Endothelial cell of umbilical vein (primary cell): ENCODE measurements at regions not wholly inside any gene's neighbourhood (a gene's known extent, or its start where the extent isn't known, plus 50 kb on each side); places are given as distances from the start of the nearest gene placed in this dataset.

Experiments
- EZH2 ChIP-seq: IDR thresholded peaks from 2 replicates; pipeline ENCODE4 v1.6.1; 2012; ENCODE audit warnings: borderline replicate concordance, low read depth, mild to moderate bottlenecking, moderate library complexity, low read length, inconsistent platforms; ENCODE audit not compliant: severe bottlenecking
- POLR2A ChIP-seq: IDR thresholded peaks from 2 replicates; pipeline ENCODE4 v1.6.1; 2012; ENCODE audit warnings: low read depth, mild to moderate bottlenecking, control low read depth, low read length
- POLR2AphosphoS5 ChIP-seq: IDR thresholded peaks from 2 replicates; pipeline ENCODE4 v1.6.1; 2012; ENCODE audit warnings: low read depth, mild to moderate bottlenecking, control low read depth, low read length, moderate library complexity; ENCODE audit not compliant: insufficient read depth
- TF ChIP-seq, protein P1 (sequence below), 2 donors: IDR thresholded peaks; 1 replicate in 1 of 2; 2 replicates in 1 of 2; pipeline ENCODE4 v1.5.1; 2011; ENCODE audit warnings: low read length in 2 of 2, mild to moderate bottlenecking in 2 of 2, moderate library complexity in 2 of 2, control low read depth in 1 of 2, inconsistent platforms in 1 of 2, low read depth in 1 of 2; ENCODE audit not compliant: insufficient read depth in 1 of 2; ENCODE audit errors: extremely low read depth in 1 of 2

DNA sequence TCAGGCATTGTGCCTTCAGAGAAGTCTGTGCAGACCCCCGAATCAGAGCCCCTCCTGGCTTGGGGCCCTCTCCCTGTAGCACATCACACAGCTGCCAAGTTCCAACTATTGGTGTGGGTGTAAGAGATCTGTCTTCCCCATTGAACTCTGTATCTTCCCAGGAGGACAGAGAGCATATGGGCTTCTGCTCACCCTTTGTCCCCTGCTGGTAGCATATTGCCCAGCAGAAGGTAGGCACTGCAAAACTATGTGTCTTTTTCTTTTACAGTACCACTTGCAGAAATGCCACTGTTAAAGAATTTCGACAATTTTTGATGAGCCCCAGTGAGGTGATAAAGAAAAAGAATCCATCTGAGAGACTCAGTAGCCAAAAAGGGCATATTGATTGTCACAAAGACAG is 59.6 kb downstream of the NPY start:
- no peak for TF ChIP-seq POLR2A
- TF ChIP-seq POLR2AphosphoS5: no peak
- TF ChIP-seq, protein P1, sequence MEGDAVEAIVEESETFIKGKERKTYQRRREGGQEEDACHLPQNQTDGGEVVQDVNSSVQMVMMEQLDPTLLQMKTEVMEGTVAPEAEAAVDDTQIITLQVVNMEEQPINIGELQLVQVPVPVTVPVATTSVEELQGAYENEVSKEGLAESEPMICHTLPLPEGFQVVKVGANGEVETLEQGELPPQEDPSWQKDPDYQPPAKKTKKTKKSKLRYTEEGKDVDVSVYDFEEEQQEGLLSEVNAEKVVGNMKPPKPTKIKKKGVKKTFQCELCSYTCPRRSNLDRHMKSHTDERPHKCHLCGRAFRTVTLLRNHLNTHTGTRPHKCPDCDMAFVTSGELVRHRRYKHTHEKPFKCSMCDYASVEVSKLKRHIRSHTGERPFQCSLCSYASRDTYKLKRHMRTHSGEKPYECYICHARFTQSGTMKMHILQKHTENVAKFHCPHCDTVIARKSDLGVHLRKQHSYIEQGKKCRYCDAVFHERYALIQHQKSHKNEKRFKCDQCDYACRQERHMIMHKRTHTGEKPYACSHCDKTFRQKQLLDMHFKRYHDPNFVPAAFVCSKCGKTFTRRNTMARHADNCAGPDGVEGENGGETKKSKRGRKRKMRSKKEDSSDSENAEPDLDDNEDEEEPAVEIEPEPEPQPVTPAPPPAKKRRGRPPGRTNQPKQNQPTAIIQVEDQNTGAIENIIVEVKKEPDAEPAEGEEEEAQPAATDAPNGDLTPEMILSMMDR (IDR thresholded peaks at IDR 0.05; ENCODE audit: extremely low read depth in 1 of 2, insufficient read depth in 1 of 2, low read depth in 1 of 2, low read length in 2 of 2): no peak
- no peak for TF ChIP-seq EZH2
